IMR-90 (cell line): ENCODE measurements at regions not wholly inside any gene's neighbourhood (a gene's known extent, or its start where the extent isn't known, plus 50 kb on each side); places are given as distances from the start of the nearest gene placed in this dataset.

Experiments
- ATAC-seq: fragments of 200-7000 bp; cut with Tn5 transposase; 2 replicates; pipeline ENCODE4 v1.9.1; 2020; ENCODE audit warnings: low read depth, mild to moderate bottlenecking, moderate library complexity
- BruUV-seq: library from RNA; stranded (reverse); fragments of 400-500 nt; replicated peaks from 2 replicates; lab custom pipeline; 2021; lab: Mats Ljungman, UMichigan
- CTCF ChIA-PET: fragments of 300-600 bp; formaldehyde crosslinking; extraction: SDS; loops from one replicate; lab custom pipeline; 2021; ENCODE audit warnings: antibody characterized with exemption; lab: Yijun Ruan, JAX
- POLR2A ChIA-PET: fragments of 300-600 bp; sonication (Branson Sonifier 250); formaldehyde crosslinking; loops from one replicate; lab custom pipeline; 2022; ENCODE audit warnings: antibody characterized with exemption; ENCODE audit not compliant: unreplicated experiment; lab: Charles Lee
- DNase-seq: peaks from one replicate; pipeline ENCODE4 v3.0.0; 2013
- H2AFZ ChIP-seq: replicated peaks from 2 replicates; pipeline ENCODE3; 2013; ENCODE audit warnings: low read length, mild to moderate bottlenecking; ENCODE audit not compliant: poor library complexity
- H2AK5ac ChIP-seq: 2 replicates; pipeline ENCODE4 v1.6.1; 2013; ENCODE audit warnings: low read depth, low read length, inconsistent platforms
- H2AK9ac ChIP-seq: replicated peaks from 2 replicates; pipeline ENCODE3; 2013; ENCODE audit warnings: mild to moderate bottlenecking, low read depth, low read length, moderate library complexity; ENCODE audit not compliant: poor library complexity
- H2BK120ac ChIP-seq: 2 replicates; pipeline ENCODE4 v1.6.1; 2013; ENCODE audit warnings: low read depth, low read length, inconsistent platforms
- H2BK15ac ChIP-seq: 3 replicates; pipeline ENCODE4 v1.6.1; 2013; ENCODE audit warnings: low read depth, low read length, inconsistent platforms
- H2BK20ac ChIP-seq: 2 replicates; pipeline ENCODE4 v1.6.1; 2013; ENCODE audit warnings: low read depth, mild to moderate bottlenecking, inconsistent platforms, low read length, moderate library complexity
- H2BK5ac ChIP-seq: 2 replicates; pipeline ENCODE4 v1.6.1; 2013; ENCODE audit warnings: mild to moderate bottlenecking, low read depth, low read length, inconsistent platforms; ENCODE audit not compliant: poor library complexity, severe bottlenecking
- H3K14ac ChIP-seq: replicated peaks from 2 replicates; pipeline ENCODE4 v1.6.1; 2013; ENCODE audit warnings: low read depth, low read length, inconsistent platforms
- H3K18ac ChIP-seq: 2 replicates; pipeline ENCODE4 v1.6.1; 2013; ENCODE audit warnings: low read depth, low read length, control low read depth
- H3K23ac ChIP-seq: 2 replicates; pipeline ENCODE4 v1.6.1; 2013; ENCODE audit warnings: low read depth, low read length, inconsistent platforms
- H3K27ac ChIP-seq: 2 replicates; pipeline ENCODE4 v1.5.1; 2013; ENCODE audit warnings: mild to moderate bottlenecking, control low read depth, low read length; ENCODE audit not compliant: insufficient read depth
- H3K27me3 ChIP-seq: 2 replicates; pipeline ENCODE4 v1.6.1; 2013; ENCODE audit warnings: low read length; ENCODE audit not compliant: control insufficient read depth, insufficient read depth
- H3K36me3 ChIP-seq: 2 replicates; pipeline ENCODE4 v1.6.1; 2013; ENCODE audit warnings: low read length, mixed read lengths; ENCODE audit not compliant: control insufficient read depth, insufficient read depth
- H3K4ac ChIP-seq: 2 replicates; pipeline ENCODE4 v1.6.1; 2013; ENCODE audit warnings: low read depth, low read length, inconsistent platforms
- H3K4me1 ChIP-seq: 2 replicates; pipeline ENCODE4 v1.6.1; 2013; ENCODE audit warnings: low read length, mixed read lengths; ENCODE audit not compliant: control insufficient read depth, insufficient read depth
- H3K4me2 ChIP-seq: 2 replicates; pipeline ENCODE4 v1.6.1; 2013; ENCODE audit warnings: low read depth, mild to moderate bottlenecking, control low read depth, low read length, moderate library complexity
- H3K4me3 ChIP-seq: 2 replicates; pipeline ENCODE4 v1.5.1; 2013; ENCODE audit warnings: low read depth, mild to moderate bottlenecking, control low read depth, low read length, moderate library complexity; ENCODE audit not compliant: insufficient read depth
- H3K56ac ChIP-seq: 2 replicates; pipeline ENCODE4 v1.6.1; 2013; ENCODE audit warnings: low read length, inconsistent platforms; ENCODE audit not compliant: insufficient read depth; ENCODE audit errors: extremely low read depth
- H3K79me1 ChIP-seq, 2 experiments: 2 replicates each; pipeline ENCODE4 v1.6.1; 2013; ENCODE audit warnings: low read length in 2 of 2, inconsistent platforms in 1 of 2, low read depth in 1 of 2
- H3K9ac ChIP-seq: 2 replicates; pipeline ENCODE4 v1.6.1; 2013; ENCODE audit warnings: low read depth, low read length, control low read depth
- H3K9me1 ChIP-seq: 2 replicates; pipeline ENCODE4 v1.6.1; 2013; ENCODE audit warnings: low read length, inconsistent platforms; ENCODE audit not compliant: insufficient read depth
- H3K9me3 ChIP-seq: 2 replicates; pipeline ENCODE4 v1.6.1; 2013; ENCODE audit warnings: low read length; ENCODE audit not compliant: control insufficient read depth, insufficient read depth
- H4K20me1 ChIP-seq: 2 replicates; pipeline ENCODE4 v1.6.1; 2013; ENCODE audit warnings: low read length, inconsistent platforms; ENCODE audit not compliant: insufficient read depth
- H4K5ac ChIP-seq: 2 replicates; pipeline ENCODE4 v1.6.1; 2013; ENCODE audit warnings: mild to moderate bottlenecking, low read depth, low read length, control low read depth
- H4K8ac ChIP-seq, 2 experiments: 2 replicates each; pipeline ENCODE4 v1.6.1; 2013; ENCODE audit warnings: low read depth in 2 of 2, low read length in 2 of 2, control low read depth in 1 of 2, inconsistent platforms in 1 of 2
- H4K91ac ChIP-seq: 2 replicates; pipeline ENCODE4 v1.6.1; 2013; ENCODE audit warnings: low read depth, low read length, inconsistent platforms; ENCODE audit not compliant: insufficient read depth
- BHLHE40 ChIP-seq: fragments of 150-350 bp; IDR thresholded peaks from 2 replicates; pipeline ENCODE4 v1.6.1; 2016; ENCODE audit warnings: mild to moderate bottlenecking, low read depth, low read length
- CHD1 ChIP-seq: IDR thresholded peaks from 2 replicates; pipeline ENCODE4 v1.6.1; 2012; ENCODE audit warnings: low read depth, low read length, improper control_type of control experiment
- CTCF ChIP-seq: conservative IDR thresholded peaks from 2 replicates; pipeline ENCODE4 v1.5.1; 2012; ENCODE audit warnings: mild to moderate bottlenecking, low read depth, low read length, improper control_type of control experiment
- FOS ChIP-seq: fragments of 150-350 bp; IDR thresholded peaks from 2 replicates; pipeline ENCODE4 v1.6.1; 2016; ENCODE audit warnings: low read depth, low read length
- MAFK ChIP-seq: IDR thresholded peaks from 2 replicates; pipeline ENCODE4 v1.6.1; 2012; ENCODE audit warnings: low read depth, low read length, improper control_type of control experiment
- MAZ ChIP-seq: IDR thresholded peaks from 2 replicates; pipeline ENCODE4 v1.6.1; 2012; ENCODE audit warnings: low read depth, mild to moderate bottlenecking, low read length, improper control_type of control experiment, moderate library complexity, borderline replicate concordance
- MXI1 ChIP-seq: IDR thresholded peaks from 2 replicates; pipeline ENCODE4 v1.6.1; 2012; ENCODE audit warnings: low read depth, mild to moderate bottlenecking, low read length, moderate library complexity, borderline replicate concordance
- NFE2L2 ChIP-seq: fragments of 150-350 bp; IDR thresholded peaks from 2 replicates; pipeline ENCODE4 v1.6.1; 2016; ENCODE audit warnings: low read depth, mild to moderate bottlenecking, low read length
- POLR2A ChIP-seq: IDR thresholded peaks from 2 replicates; pipeline ENCODE4 v1.6.1; 2012; ENCODE audit warnings: mild to moderate bottlenecking, low read depth, low read length
- RAD21 ChIP-seq: IDR thresholded peaks from 2 replicates; pipeline ENCODE4 v1.6.1; 2012; ENCODE audit warnings: low read length, improper control_type of control experiment
- RCOR1 ChIP-seq: IDR thresholded peaks from 2 replicates; pipeline ENCODE4 v1.6.1; 2012; ENCODE audit warnings: mild to moderate bottlenecking, low read length, improper control_type of control experiment; ENCODE audit not compliant: insufficient replicate concordance
- RFX5 ChIP-seq: IDR thresholded peaks from 2 replicates; pipeline ENCODE4 v1.8.0; 2012; ENCODE audit warnings: low read depth, mild to moderate bottlenecking, low read length, moderate library complexity
- SMC3 ChIP-seq: fragments of 150-350 bp; IDR thresholded peaks from 2 replicates; pipeline ENCODE4 v1.6.1; 2016; ENCODE audit warnings: low read depth, mild to moderate bottlenecking, antibody characterized with exemption, low read length, moderate library complexity
- WGBS, 2 experiments: methylation state at CpG; one replicate each; pipeline versions ENCODE4 v1.1.5 to v1.1.7; 2013; ENCODE audit warnings: missing lambda C conversion rate in 2 of 2; ENCODE audit not compliant: insufficient read length in 1 of 2; ENCODE audit errors: extremely low coverage in 2 of 2; 5-methylcytosine and 5-hydroxymethylcytosine counted together
- dilution Hi-C: fragments of 300-500 bp; cut with HindIII; formaldehyde crosslinking; loops from one replicate; pipeline ENCODE4 v1.14.3; 2018; ENCODE audit warnings: low sequenced_read_pairs; ENCODE audit not compliant: unreplicated experiment
- in situ Hi-C: fragments of 300-500 bp; cut with MboI; formaldehyde crosslinking; loops from 3 replicates; pipeline ENCODE4 v1.14.3; 2019; ENCODE audit warnings: low sequenced_read_pairs, inconsistent platforms, mixed read lengths
- intact Hi-C: fragments of 100-400 bp; cut with micrococcal nuclease; formaldehyde crosslinking; loops from 2 replicates; pipeline ENCODE4 v1.10.0; 2022
- TF ChIP-seq, protein P1 (sequence below): fragments of 150-350 bp; IDR thresholded peaks from 2 replicates; pipeline ENCODE4 v1.6.1; 2017; ENCODE audit warnings: mild to moderate bottlenecking, antibody characterized with exemption, low read length, low read depth
- TF ChIP-seq, protein P2 (sequence below): fragments of 150-350 bp; IDR thresholded peaks from 2 replicates; pipeline ENCODE4 v1.6.1; 2016; ENCODE audit warnings: low read depth, mild to moderate bottlenecking, low read length, moderate library complexity, borderline replicate concordance

DNA sequence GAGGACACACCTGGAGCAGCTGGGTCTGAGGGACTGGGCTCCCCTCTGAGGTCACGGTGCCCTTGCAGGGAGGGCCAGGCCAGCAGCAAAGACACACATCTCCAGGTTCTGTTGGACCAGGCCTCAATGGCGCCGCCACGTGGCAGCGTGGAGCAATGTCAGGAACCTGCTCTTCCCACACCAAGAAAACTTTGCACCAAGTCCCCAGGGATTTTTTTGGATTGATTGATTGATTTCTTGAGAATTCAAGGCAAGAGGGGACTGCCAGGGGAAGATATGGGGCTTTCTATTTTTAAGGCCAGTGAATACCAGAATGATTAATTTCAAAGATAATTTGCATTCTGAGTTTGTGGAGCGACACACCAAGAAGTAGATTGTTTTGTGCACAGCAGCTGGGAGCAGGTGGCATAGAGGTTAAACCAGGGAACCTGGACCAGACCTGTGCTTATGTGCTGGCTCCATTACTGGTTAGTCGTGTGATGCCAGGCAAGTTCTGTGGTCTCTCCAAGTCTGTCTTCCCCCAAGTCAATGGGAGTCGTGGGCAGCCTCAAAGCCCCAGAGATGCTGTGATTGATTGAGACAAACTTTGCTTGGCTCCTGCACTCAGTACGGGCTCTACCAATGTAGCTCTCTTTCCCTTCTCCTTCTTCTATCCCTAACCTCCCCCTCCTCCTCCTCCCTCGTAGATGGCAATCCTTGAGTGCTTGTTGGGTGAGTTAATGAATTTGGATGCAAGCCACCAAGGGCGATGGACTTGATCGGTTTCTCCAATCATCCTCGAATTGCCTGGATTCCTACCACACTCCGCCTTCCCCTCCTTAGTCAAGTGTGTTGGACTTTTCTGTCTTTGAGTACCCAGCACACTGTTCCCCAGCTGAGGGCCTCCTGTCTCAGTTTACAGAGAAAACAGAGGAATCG lies 96.2 kb upstream of the TRPM1 start:
- Histone ChIP-seq H2BK5ac (no peak overlapping the region), H2AK9ac (no peak overlapping the region), H4K20me1 (no peaks in the 10 kb centered on the region), H3K4me3 (no peak overlapping the region), H3K27me3 (peaks cover 21% of the 10 kb centered on the region; the same call in 1 of the 2 replicates), H3K9me3 (no peaks in the 10 kb centered on the region), H3K18ac (no peak overlapping the region), H2BK120ac (no peak overlapping the region), H3K27ac (no peak overlapping the region), H2BK15ac (no peak overlapping the region), H3K14ac (no peak overlapping the region), H3K9ac (no peak overlapping the region), H4K8ac (no peak overlapping the region), H3K9me1 (no peaks in the 10 kb centered on the region), H4K5ac (no peak overlapping the region), H4K91ac (no peak overlapping the region), H3K4me1 (no peaks in the 10 kb centered on the region), H2BK20ac (no peak overlapping the region), H3K36me3 (no peaks in the 10 kb centered on the region), H2AK5ac (no peak overlapping the region), H3K4ac (no peak overlapping the region), H3K79me1 (no peaks in the 10 kb centered on the region), H3K56ac (no peak overlapping the region), H3K23ac (no peak overlapping the region), H3K4me2 (no peak overlapping the region), H2AFZ (peak overlapping the region; percentile 43)
- WGBS, 2 experiments, result 44% methylated on average over 2 of the region's 15 CpGs; no CpG with 5 or more reads in 1 of the 2 experiments
- DNase-seq (no peak), ATAC-seq (no peak)
- TF ChIP-seq CHD1 (no peak), MAZ (no peak), MAFK (no peak), NFE2L2 (no peak), MXI1 (no peak), FOS (no peak), BHLHE40 (no peak), POLR2A (no peak), RAD21 (peak; percentile 42; the same call in 1 of the 2 replicates), RCOR1 (no peak), CTCF (peak; percentile 43), SMC3 (peak; percentile 39), RFX5 (no peak)
- TF ChIP-seq, protein P1, sequence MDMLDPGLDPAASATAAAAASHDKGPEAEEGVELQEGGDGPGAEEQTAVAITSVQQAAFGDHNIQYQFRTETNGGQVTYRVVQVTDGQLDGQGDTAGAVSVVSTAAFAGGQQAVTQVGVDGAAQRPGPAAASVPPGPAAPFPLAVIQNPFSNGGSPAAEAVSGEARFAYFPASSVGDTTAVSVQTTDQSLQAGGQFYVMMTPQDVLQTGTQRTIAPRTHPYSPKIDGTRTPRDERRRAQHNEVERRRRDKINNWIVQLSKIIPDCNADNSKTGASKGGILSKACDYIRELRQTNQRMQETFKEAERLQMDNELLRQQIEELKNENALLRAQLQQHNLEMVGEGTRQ, result no peak
- TF ChIP-seq, protein P2, sequence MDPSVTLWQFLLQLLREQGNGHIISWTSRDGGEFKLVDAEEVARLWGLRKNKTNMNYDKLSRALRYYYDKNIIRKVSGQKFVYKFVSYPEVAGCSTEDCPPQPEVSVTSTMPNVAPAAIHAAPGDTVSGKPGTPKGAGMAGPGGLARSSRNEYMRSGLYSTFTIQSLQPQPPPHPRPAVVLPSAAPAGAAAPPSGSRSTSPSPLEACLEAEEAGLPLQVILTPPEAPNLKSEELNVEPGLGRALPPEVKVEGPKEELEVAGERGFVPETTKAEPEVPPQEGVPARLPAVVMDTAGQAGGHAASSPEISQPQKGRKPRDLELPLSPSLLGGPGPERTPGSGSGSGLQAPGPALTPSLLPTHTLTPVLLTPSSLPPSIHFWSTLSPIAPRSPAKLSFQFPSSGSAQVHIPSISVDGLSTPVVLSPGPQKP, result no peak
- CTCF ChIA-PET, result interaction anchor here (0.6 kb wide), 1 partner anchor 278 kb away, joined by 8 read pairs; no protein-coding TSS in a partner anchor
- intact Hi-C loops, result no loop called here
- BruUV-seq, result no TSS peak
- POLR2A ChIA-PET, result no interaction called here
- dilution Hi-C loops, result no loop called here
- in situ Hi-C loops, result no loop called here
